ENCODE measurements at regions not wholly inside any gene's neighbourhood (a gene's known extent, or its start where the extent isn't known, plus 50 kb on each side); places are given as distances from the start of the nearest gene placed in this dataset.

DNA sequence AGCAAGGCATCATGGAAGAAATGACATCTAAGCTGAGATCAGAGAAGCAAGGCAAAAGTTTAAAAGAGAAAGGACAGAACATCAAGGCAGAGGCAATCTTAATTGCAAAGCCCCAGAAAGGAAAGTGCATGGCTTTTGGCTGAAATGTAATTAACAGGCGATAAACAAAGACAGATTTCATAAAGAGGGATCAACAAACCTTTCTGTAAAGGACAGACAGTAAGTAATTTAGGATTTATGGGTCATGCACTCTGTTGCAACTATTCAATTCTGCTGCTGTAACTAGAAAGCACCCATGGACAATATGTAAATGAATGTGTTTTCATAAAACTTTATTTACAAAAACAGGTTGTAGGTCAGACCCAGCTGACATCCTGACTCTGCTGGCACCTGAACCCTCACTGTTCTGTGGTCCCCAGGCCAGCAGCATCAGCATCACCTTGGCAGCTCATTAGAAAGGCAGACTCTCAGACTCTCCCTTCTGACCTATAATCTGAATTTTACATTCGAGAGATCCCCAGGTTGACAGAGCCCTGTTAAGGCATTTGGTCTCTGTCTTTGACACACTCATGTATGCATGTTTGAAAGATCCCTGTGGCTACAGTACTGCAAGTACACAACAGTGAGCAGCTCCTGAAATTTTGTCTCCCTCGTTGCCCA lies 362.9 kb upstream of the NFE2L3 start:
- no peak overlapping the region for H3K4me3 ChIP-seq (ENCODE audit: insufficient read depth, low read depth, low read length)
- H3K27me3 ChIP-seq (ENCODE audit: control insufficient read depth, insufficient read depth, low read length, poor library complexity, severe bottlenecking): no peaks in the 10 kb centered on the region
- H3K9me3 ChIP-seq (ENCODE audit: control insufficient read depth, low read length): no peaks in the 10 kb centered on the region
- H3K4me1 ChIP-seq (ENCODE audit: control insufficient read depth, insufficient read depth, low read length): peaks cover 5% of the 10 kb centered on the region
- H3K36me3 ChIP-seq (ENCODE audit: control insufficient read depth, insufficient read depth, low read length): no peaks in the 10 kb centered on the region
- WGBS, 2 experiments: 96 to 97% methylated on average over 3 of the region's 3 CpGs
- H3K27ac ChIP-seq (ENCODE audit: insufficient read depth, low read depth, low read length, poor library complexity, severe bottlenecking): no peak overlapping the region

DNA sequence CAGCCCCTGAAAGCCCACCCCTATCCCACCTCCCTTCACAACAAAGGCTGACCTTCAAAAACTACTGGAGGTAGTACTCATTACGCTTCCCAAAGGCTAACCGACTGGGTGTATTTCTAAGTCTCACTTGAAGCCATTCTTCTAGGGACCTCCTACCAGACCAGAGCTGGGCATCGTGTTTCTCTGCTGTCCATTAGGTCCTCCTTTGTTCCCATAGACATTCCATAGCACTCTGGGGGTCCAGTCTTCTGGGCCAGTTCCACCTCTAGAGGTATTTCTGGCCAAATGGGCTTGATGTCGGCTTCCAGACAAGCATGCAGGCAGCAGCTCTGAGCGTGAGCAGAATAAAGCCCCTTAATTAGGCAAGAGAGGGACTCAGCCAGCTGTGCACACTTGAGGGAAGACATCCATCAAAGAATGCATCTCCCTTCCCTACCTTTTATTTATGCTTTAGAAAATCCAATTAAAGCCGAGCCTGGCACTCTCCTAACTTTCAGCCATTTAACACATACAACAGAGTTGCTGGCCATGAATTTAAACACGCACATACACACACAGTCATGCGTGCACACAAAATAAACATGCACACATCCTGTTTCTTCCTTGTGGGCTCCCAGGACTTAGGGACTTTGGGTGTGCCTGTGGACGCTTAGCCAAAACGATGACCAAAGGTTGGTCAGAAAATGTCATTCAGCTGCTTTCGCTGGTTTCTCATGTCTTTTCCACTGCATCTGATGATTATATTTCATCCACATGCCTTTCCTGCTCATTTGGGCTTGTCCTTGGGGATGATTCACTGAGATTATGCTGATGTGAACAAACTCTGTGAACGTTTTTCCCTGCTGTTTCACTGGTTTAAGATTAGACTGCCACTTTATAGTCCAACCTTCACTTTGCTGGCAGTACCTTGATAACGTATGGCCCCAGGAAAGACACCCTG lies 362.0 kb upstream of the NFE2L3 start:
- no peaks in the 10 kb centered on the region for H3K27me3 ChIP-seq (ENCODE audit: control insufficient read depth, insufficient read depth, low read length, poor library complexity, severe bottlenecking)
- peaks cover 5% of the 10 kb centered on the region for H3K4me1 ChIP-seq (ENCODE audit: control insufficient read depth, insufficient read depth, low read length)
- H3K27ac ChIP-seq (ENCODE audit: insufficient read depth, low read depth, low read length, poor library complexity, severe bottlenecking): no peak overlapping the region
- 87 to 89% methylated on average over 13 of the region's 13 CpGs for WGBS, 2 experiments
- no peaks in the 10 kb centered on the region for H3K9me3 ChIP-seq (ENCODE audit: control insufficient read depth, low read length)
- H3K4me3 ChIP-seq (ENCODE audit: insufficient read depth, low read depth, low read length): no peak overlapping the region
- H3K36me3 ChIP-seq (ENCODE audit: control insufficient read depth, insufficient read depth, low read length): no peaks in the 10 kb centered on the region

DNA sequence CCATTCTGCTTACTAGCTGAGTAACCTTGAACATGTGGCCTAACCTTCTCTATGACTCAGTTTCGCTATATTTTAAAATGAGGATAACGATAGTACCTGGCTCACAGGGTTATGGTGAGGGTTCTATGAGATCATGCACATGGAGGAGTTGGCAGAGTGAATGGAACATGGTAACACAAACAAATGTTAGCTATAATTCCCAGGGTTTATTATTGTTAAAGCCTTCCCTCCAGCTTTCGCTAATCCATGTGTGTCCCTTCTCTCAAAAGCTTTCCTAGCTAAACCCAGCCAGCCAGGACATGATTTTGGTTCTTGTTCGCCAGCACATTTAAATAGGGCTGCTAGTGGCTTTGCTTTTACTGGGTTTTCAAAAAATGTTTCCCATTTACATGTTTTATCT lies 361.0 kb upstream of the NFE2L3 start:
- Histone ChIP-seq H3K27me3 (ENCODE audit: control insufficient read depth, insufficient read depth, low read length, poor library complexity, severe bottlenecking) (no peaks in the 10 kb centered on the region), H3K9me3 (ENCODE audit: control insufficient read depth, low read length) (no peaks in the 10 kb centered on the region), H3K4me3 (ENCODE audit: insufficient read depth, low read depth, low read length) (no peak overlapping the region), H3K27ac (ENCODE audit: insufficient read depth, low read depth, low read length, poor library complexity, severe bottlenecking) (no peak overlapping the region), H3K36me3 (ENCODE audit: control insufficient read depth, insufficient read depth, low read length) (no peaks in the 10 kb centered on the region), H3K4me1 (ENCODE audit: control insufficient read depth, insufficient read depth, low read length) (peaks cover 5% of the 10 kb centered on the region)
- 90 to 91% methylated on average over 4 of the region's 4 CpGs for WGBS, 2 experiments

DNA sequence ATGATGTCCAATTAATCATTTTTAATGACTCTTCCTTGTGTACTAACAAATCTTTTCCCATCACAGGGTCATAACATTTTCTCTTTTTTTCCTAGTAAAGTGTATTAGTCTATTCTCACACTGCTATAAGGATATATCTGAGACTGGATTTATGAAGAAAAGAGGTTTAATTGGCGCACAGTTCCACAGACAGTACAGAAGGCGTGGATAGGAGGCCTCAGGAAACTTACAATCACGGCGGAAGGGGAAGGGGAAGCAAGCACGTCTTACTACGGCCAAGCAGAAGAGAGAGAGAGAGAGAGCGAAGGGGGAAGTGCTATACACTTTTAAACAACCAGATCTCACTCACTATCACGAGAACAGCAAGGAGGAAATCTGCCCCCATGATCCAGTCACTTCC lies 359.4 kb upstream of the NFE2L3 start:
- H3K27ac ChIP-seq (ENCODE audit: insufficient read depth, low read depth, low read length, poor library complexity, severe bottlenecking): no peak overlapping the region
- WGBS, 2 experiments: 87 to 94% methylated on average over 7 of the region's 8 CpGs
- peaks cover 5% of the 10 kb centered on the region for H3K4me1 ChIP-seq (ENCODE audit: control insufficient read depth, insufficient read depth, low read length)
- no peaks in the 10 kb centered on the region for H3K9me3 ChIP-seq (ENCODE audit: control insufficient read depth, low read length)
- H3K36me3 ChIP-seq (ENCODE audit: control insufficient read depth, insufficient read depth, low read length): no peaks in the 10 kb centered on the region
- H3K27me3 ChIP-seq (ENCODE audit: control insufficient read depth, insufficient read depth, low read length, poor library complexity, severe bottlenecking): no peaks in the 10 kb centered on the region
- H3K4me3 ChIP-seq (ENCODE audit: insufficient read depth, low read depth, low read length): no peak overlapping the region

DNA sequence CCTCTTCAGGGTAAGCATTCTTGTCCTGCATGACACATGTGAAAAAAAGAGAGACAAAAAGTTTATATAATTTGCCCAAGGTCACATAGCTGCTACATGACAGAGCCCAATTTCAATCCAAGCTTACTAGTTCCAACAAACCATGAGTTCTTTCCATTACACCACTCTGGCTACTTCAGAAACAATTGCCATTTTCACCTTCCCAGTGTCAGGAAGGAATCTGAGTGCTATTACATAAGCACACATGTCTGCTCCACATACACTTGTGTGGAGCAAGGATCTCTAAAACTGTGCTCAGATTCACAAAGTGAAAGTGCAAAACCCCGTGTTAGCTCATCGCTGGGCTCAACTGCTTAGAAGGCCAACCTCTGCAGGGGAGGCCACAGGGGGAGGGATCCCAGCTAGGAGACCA lies 356.2 kb upstream of the NFE2L3 start:
- Histone ChIP-seq H3K4me1 (ENCODE audit: control insufficient read depth, insufficient read depth, low read length) (no peaks in the 10 kb centered on the region), H3K9me3 (ENCODE audit: control insufficient read depth, low read length) (no peaks in the 10 kb centered on the region), H3K36me3 (ENCODE audit: control insufficient read depth, insufficient read depth, low read length) (no peaks in the 10 kb centered on the region), H3K27ac (ENCODE audit: insufficient read depth, low read depth, low read length, poor library complexity, severe bottlenecking) (no peak overlapping the region), H3K4me3 (ENCODE audit: insufficient read depth, low read depth, low read length) (no peak overlapping the region), H3K27me3 (ENCODE audit: control insufficient read depth, insufficient read depth, low read length, poor library complexity, severe bottlenecking) (no peaks in the 10 kb centered on the region)
- WGBS, 2 experiments: 88 to 94% methylated on average over 2 of the region's 2 CpGs

DNA sequence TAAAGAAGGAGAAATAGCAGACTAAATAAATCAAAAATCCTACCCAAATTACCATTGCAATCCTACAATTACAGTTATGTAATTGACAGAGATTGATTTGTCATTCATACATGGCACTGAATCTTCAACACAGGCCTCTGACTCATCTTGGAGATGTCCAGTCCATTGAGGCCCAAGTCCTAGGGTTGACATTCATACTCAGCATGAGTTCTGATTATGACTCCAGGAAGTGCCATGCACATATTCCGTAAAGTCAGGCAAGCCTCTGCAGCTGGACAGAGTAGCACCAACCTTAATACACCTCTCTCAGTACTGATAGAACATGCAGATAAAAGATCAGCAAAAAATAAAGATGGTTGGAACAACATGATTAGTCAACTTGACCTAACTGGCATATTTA lies 353.7 kb upstream of the NFE2L3 start:
- Histone ChIP-seq H3K27me3 (ENCODE audit: control insufficient read depth, insufficient read depth, low read length, poor library complexity, severe bottlenecking) (no peaks in the 10 kb centered on the region), H3K27ac (ENCODE audit: insufficient read depth, low read depth, low read length, poor library complexity, severe bottlenecking) (no peak overlapping the region), H3K4me3 (ENCODE audit: insufficient read depth, low read depth, low read length) (no peak overlapping the region), H3K9me3 (ENCODE audit: control insufficient read depth, low read length) (no peaks in the 10 kb centered on the region), H3K36me3 (ENCODE audit: control insufficient read depth, insufficient read depth, low read length) (no peaks in the 10 kb centered on the region), H3K4me1 (ENCODE audit: control insufficient read depth, insufficient read depth, low read length) (no peaks in the 10 kb centered on the region)
- WGBS, 2 experiments: 94 to 100% methylated on average over 1 of the region's 1 CpG

DNA sequence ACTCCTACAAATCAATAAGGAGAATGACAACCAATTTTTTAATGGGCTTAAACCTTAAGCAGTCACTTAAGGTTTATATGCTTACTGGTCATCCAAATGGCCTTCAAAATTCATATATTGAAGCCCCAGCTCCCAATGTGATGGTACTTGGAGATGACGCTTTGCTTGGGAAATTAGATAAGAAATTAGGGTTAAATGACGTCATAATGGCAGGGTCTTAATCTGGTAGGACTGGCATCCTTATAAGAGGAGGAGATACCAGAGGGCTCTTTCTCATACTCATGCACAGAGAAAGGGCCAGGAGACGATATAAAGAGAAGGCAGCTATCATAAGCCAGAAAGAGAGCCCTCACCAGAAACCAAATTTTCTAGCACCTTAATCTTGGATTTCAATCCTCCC lies 350.8 kb upstream of the NFE2L3 start:
- WGBS, 2 experiments: 91 to 92% methylated on average over 3 of the region's 3 CpGs
- Histone ChIP-seq H3K4me3 (ENCODE audit: insufficient read depth, low read depth, low read length) (no peak overlapping the region), H3K4me1 (ENCODE audit: control insufficient read depth, insufficient read depth, low read length) (no peaks in the 10 kb centered on the region), H3K27ac (ENCODE audit: insufficient read depth, low read depth, low read length, poor library complexity, severe bottlenecking) (no peak overlapping the region), H3K36me3 (ENCODE audit: control insufficient read depth, insufficient read depth, low read length) (no peaks in the 10 kb centered on the region), H3K9me3 (ENCODE audit: control insufficient read depth, low read length) (no peaks in the 10 kb centered on the region), H3K27me3 (ENCODE audit: control insufficient read depth, insufficient read depth, low read length, poor library complexity, severe bottlenecking) (no peaks in the 10 kb centered on the region)

DNA sequence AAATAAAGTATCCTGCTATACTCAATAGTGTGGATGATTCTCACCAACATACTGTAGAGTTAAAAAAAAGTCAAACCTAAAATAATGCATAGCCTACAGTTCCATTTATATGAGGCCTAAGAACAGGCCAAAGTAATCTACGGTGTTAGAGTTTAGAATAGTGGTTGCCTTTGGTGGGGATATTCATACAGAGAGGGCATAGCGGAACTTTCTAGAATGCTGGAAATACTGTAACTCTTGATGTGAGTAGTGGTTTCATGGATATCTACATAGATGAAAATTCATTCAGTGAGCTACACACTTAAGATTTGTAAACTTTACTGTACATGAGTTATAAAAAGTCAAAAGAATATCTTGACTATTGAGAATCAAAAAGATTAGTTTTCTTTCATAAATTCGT lies 349.9 kb upstream of the NFE2L3 start:
- Histone ChIP-seq H3K36me3 (ENCODE audit: control insufficient read depth, insufficient read depth, low read length) (no peaks in the 10 kb centered on the region), H3K27ac (ENCODE audit: insufficient read depth, low read depth, low read length, poor library complexity, severe bottlenecking) (no peak overlapping the region), H3K4me1 (ENCODE audit: control insufficient read depth, insufficient read depth, low read length) (no peaks in the 10 kb centered on the region), H3K9me3 (ENCODE audit: control insufficient read depth, low read length) (no peaks in the 10 kb centered on the region), H3K4me3 (ENCODE audit: insufficient read depth, low read depth, low read length) (no peak overlapping the region), H3K27me3 (ENCODE audit: control insufficient read depth, insufficient read depth, low read length, poor library complexity, severe bottlenecking) (no peaks in the 10 kb centered on the region)
- 89 to 94% methylated on average over 3 of the region's 3 CpGs for WGBS, 2 experiments

DNA sequence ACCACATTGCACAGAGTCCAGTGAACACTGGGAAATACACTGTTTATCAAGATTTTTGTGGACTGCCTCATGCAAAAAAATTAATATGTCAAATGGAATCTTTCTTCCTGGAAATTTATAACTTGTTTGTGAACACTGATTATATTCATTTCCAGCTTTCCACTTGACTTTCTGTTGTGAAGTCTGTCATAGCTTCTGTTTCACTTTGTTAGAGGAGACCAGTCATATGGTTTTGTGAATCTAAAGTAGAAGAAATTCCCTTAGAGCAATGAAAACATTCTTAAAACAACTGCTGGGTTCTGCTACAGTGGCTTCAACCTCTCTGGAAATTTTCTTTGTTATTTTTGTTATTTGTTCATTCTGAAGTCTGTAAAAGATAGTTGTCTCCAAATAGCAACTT lies 349.5 kb upstream of the NFE2L3 start:
- H3K9me3 ChIP-seq (ENCODE audit: control insufficient read depth, low read length): no peaks in the 10 kb centered on the region
- H3K36me3 ChIP-seq (ENCODE audit: control insufficient read depth, insufficient read depth, low read length): no peaks in the 10 kb centered on the region
- H3K4me3 ChIP-seq (ENCODE audit: insufficient read depth, low read depth, low read length): no peak overlapping the region
- H3K27me3 ChIP-seq (ENCODE audit: control insufficient read depth, insufficient read depth, low read length, poor library complexity, severe bottlenecking): no peaks in the 10 kb centered on the region
- no peaks in the 10 kb centered on the region for H3K4me1 ChIP-seq (ENCODE audit: control insufficient read depth, insufficient read depth, low read length)
- no peak overlapping the region for H3K27ac ChIP-seq (ENCODE audit: insufficient read depth, low read depth, low read length, poor library complexity, severe bottlenecking)

DNA sequence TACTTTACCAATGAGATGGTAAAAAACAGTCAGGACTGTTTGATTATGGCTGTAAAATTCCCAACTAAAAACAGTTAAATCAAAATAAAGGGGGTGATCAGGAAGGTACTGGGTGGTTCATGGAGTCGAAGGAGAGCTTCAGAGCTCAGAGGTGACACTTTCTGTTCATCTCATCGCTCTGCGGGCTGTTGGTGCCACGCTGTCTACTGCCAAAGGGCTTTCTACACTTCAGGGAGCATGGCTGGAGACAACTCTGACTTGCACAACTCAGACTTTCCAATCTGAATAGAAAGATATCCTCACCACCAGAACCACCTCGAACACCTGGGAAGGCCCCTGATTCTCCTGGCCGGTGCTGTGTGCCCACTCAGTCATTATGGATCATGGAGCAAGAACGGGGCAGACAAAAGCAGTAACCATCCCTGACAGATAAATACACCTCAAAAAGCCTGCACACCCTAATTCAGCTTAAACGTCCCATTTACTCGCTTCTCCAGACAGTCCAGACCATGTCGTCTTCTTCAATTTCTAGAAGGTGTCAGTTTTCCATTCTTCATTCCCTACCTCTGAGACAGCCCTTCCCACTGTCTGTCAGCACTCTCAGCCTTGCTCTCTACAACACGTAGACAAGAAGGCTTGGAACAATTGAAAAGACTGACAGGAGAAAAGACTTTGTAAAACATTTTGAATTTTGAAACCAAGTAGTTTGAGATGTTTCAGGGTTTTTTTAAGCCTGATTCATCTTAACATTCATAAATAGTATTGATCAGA lies 348.7 kb upstream of the NFE2L3 start:
- WGBS, 2 experiments: 85 to 89% methylated on average over 11 of the region's 11 CpGs
- Histone ChIP-seq H3K27ac (ENCODE audit: insufficient read depth, low read depth, low read length, poor library complexity, severe bottlenecking) (no peak overlapping the region), H3K9me3 (ENCODE audit: control insufficient read depth, low read length) (no peaks in the 10 kb centered on the region), H3K36me3 (ENCODE audit: control insufficient read depth, insufficient read depth, low read length) (no peaks in the 10 kb centered on the region), H3K4me1 (ENCODE audit: control insufficient read depth, insufficient read depth, low read length) (no peaks in the 10 kb centered on the region), H3K4me3 (ENCODE audit: insufficient read depth, low read depth, low read length) (no peak overlapping the region), H3K27me3 (ENCODE audit: control insufficient read depth, insufficient read depth, low read length, poor library complexity, severe bottlenecking) (no peaks in the 10 kb centered on the region)
